NT2/D1 (cell line): ENCODE measurements at regions not wholly inside any gene's neighbourhood (a gene's known extent, or its start where the extent isn't known, plus 50 kb on each side); places are given as distances from the start of the nearest gene placed in this dataset.

Experiments used
- SUZ12 ChIP-seq: IDR thresholded peaks from 2 replicates; pipeline ENCODE4 v1.6.1; 2011; ENCODE audit not compliant: insufficient read length, insufficient read depth; ENCODE audit errors: extremely low read depth
- YY1 ChIP-seq: IDR thresholded peaks from 2 replicates; pipeline ENCODE4 v1.6.1; 2011; ENCODE audit not compliant: insufficient read length, insufficient read depth
- ZNF274 ChIP-seq: IDR thresholded peaks from 2 replicates; pipeline ENCODE4 v1.6.1; 2011; ENCODE audit warnings: mild to moderate bottlenecking, low read depth, low read length

DNA sequence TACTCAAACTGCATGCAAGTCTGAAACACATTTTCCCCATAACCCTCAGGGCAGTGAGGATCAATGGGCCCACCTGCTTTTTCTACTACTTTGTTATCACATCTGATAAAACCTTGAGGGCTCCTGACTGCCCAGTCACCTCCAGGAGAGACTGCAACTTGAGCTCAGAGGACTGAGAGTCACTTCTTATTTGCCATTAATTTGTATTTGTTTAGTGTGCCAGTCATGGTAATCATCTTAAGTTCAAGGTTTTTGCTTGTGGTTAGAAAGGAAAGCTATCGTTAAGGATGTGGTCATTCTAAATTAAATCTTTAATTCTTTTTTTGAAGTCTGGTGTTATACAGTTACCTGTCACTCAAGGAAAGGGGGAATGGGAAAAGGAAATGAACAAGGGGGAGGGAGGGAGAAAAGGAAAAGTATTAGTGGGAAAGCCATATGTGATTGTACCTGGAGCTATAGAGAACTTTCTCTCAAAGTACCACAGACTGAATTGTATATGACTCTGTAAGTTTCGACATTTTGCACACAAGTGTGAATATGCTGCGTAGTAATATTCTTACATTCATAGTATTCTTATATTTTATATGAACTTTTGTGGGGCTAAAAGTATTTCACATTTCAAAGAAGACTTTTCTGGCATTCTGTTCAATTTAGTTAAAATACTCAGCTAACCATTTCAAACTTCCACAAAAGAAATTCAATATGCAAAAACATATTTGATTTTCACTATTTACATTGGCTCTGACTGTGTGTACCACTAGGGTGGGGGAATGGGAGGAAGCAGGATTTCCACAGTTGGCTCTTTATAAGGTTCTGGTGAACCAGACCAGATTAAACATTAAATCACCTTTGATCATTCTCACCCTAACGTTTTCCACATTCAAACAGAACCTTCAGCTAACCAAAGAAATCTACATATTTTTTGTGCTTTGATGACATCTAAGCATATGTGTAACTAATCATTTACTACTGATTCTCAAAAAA, 166.5 kb upstream of the ATP11B start:
- no peak for TF ChIP-seq ZNF274
- no peak for TF ChIP-seq YY1
- TF ChIP-seq SUZ12, result no peak
